ENCODE measurements at regions not wholly inside any gene's neighbourhood (a gene's known extent, or its start where the extent isn't known, plus 50 kb on each side); places are given as distances from the start of the nearest gene placed in this dataset.

DNA sequence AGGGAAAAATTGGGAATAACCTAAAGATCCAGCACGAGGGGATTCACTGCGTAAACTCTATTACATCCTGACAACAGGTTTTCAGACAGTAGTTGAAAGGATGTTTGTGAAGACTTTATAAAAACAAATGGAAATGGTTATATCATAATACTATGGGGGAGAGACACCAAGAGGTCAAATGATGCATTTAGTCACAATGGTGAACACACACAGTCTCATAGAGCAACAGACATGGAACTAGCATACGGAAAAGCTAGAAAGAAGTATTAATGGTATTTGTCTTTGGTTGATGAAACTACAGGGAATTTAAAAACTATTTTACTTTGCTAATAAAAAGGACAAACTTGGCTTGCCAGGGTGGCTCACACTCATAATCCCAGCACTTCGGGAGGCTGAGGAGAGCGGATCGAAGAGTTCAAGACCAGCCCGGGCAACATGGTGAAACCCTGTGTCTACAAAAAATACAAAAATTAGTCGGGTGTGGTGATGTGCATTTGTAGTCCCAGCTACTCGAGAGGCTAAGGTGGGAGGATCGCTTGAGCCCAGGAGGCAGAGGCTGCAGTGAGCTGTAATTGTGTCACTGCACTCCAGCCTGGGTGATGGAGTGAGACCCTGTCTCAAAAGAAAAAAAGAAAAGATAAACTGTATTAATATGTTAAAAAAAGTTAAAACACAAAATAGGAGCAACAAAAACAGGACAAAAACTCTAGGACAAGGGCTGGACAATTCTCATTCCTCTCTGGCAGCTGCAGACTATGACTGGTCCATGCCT, 94.8 kb downstream of the MYCN start:
- ATAC-seq: no peak
- H3K4me3 Mint-ChIP-seq: no peak overlapping the region
- DNase-seq: no peak

DNA sequence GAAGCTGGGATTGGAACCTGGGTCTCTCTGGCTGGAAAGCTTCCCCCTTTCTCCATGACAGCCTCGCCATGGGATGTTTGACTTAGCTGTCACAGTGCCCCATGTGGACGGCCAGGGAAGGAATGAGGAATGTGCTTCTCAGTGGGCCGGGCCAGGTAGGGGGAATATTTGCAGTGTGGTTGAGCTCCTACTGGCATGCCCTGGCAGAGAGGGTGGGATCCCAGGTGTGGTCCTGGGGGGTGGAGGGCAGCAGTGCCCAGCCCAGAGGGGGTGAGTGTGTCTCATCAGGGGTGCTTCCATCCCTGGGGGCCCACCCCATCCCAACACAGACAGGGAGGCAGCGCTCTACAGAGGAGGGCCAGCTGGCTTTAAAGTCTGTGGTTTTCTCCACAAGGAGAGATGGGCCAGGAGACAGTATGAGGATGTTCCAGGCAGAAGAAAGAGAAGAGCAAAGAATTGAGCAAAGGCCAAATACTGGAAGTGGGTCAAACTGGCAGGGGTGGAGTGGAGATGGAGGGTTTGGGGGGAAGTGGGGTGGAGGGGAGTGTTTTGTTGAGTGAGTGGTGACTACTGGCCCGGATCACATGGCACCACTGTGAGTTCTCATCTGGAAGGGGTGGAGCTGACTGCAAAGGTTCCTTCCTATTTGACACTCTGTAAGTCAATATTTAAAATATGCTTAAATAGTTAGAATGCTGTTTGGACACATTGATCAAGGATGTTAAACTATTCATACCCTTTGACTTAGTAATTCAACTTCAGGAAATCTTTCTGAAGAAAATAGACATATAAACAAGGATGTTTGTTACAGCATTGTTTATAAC, 94.0 kb downstream of the MYCN start:
- H3K27me3 Mint-ChIP-seq: peaks cover 6% of the 10 kb centered on the region
- H3K36me3 Mint-ChIP-seq (ENCODE audit: low read depth): no peaks in the 10 kb centered on the region
- H3K4me3 Mint-ChIP-seq: no peak overlapping the region
- no peak for DNase-seq
- no peak for ATAC-seq
- H3K9me3 ChIP-seq (ENCODE audit: control insufficient read depth, low read length, poor library complexity, severe bottlenecking): no peaks in the 10 kb centered on the region
- no peaks in the 10 kb centered on the region for H3K4me1 Mint-ChIP-seq
- H3K27ac Mint-ChIP-seq: no peak overlapping the region

More for the DNA sequence above, 94.8 kb downstream of the MYCN start:
- no peaks in the 10 kb centered on the region for H3K9me3 ChIP-seq (ENCODE audit: control insufficient read depth, low read length, poor library complexity, severe bottlenecking)
- Mint-ChIP-seq H3K4me1 (no peaks in the 10 kb centered on the region), H3K27ac (no peak overlapping the region), H3K27me3 (peaks cover 6% of the 10 kb centered on the region), H3K36me3 (ENCODE audit: low read depth) (no peaks in the 10 kb centered on the region)

DNA sequence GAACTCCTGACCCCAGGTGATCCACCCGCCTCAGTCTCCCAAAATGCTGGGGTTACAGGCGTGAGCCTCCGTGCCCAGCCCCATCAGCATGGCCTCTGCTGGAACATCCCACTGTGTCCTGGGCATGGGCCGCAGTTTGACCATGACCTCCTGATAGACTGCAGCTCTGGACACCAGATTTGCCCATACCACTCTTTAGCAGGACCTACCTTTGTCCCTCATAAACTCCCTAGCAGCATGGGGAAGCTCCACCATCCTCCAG, 92.6 kb downstream of the MYCN start:
- no peaks in the 10 kb centered on the region for H3K9me3 ChIP-seq (ENCODE audit: control insufficient read depth, low read length, poor library complexity, severe bottlenecking)
- no peaks in the 10 kb centered on the region for H3K36me3 Mint-ChIP-seq (ENCODE audit: low read depth)
- ATAC-seq: no peak
- H3K27ac Mint-ChIP-seq: no peak overlapping the region
- H3K27me3 Mint-ChIP-seq: peaks cover 6% of the 10 kb centered on the region
- DNase-seq: no peak
- no peak overlapping the region for H3K4me3 Mint-ChIP-seq
- H3K4me1 Mint-ChIP-seq: no peaks in the 10 kb centered on the region

DNA sequence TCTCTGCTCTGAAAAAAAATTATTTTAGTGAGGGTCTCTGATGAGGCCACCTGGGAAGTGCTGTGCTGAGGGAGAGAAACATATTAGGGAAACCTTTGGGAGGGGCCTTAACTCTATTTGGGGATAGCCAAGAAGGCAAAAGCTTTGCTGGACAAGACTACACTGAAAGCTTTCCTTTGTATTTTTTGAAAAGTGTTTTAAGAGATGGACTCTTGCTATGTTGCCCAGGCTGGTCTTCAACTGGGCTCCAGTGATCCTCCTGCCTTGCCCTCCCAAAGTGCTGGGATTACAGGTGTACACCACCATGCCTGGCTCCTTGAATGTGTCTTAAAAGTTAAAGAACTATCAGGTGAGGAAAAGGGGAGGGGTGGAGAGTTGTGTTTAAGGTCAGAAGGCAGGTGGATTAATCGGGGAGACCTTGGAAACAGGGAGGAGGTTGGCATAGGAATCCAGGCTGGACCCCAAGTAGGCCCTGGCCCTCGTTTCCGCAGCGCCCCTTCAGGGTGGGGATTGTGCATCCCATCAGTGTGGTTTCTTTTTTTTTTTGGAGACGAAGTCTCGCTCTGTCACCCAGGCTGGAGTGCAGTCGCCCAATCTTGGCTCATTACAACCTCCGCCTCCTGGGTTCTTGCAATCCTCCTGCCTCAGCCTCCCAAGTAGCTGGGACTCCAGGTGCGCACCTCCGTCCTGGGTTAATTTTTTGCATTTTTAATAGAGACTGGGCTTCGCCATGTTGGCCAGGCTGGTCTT, 92.1 kb downstream of the MYCN start:
- no peak overlapping the region for H3K4me3 Mint-ChIP-seq
- ATAC-seq: no peak
- no peaks in the 10 kb centered on the region for H3K4me1 Mint-ChIP-seq
- H3K9me3 ChIP-seq (ENCODE audit: control insufficient read depth, low read length, poor library complexity, severe bottlenecking): no peaks in the 10 kb centered on the region
- H3K27ac Mint-ChIP-seq: no peak overlapping the region
- peaks cover 6% of the 10 kb centered on the region for H3K27me3 Mint-ChIP-seq
- no peaks in the 10 kb centered on the region for H3K36me3 Mint-ChIP-seq (ENCODE audit: low read depth)
- DNase-seq: no peak

DNA sequence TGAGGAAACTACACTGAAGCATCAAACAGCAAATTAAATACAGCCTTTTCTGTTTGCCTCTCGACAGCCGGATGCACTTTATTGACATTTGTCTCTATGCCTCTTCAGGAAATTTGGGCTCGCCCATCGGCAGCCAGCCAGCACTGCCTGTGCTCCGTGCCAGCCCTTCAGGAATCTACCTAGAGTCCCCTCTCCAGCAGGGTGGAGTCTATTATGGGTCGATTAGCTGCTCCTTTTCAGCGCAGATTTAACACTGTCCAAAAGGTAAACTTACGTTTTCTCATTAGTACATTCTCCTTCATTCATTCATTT, 91.5 kb downstream of the MYCN start:
- peaks cover 6% of the 10 kb centered on the region for H3K27me3 Mint-ChIP-seq
- H3K4me3 Mint-ChIP-seq: no peak overlapping the region
- H3K9me3 ChIP-seq (ENCODE audit: control insufficient read depth, low read length, poor library complexity, severe bottlenecking): no peaks in the 10 kb centered on the region
- no peak overlapping the region for H3K27ac Mint-ChIP-seq
- H3K4me1 Mint-ChIP-seq: no peaks in the 10 kb centered on the region
- DNase-seq: no peak
- ATAC-seq: no peak
- no peaks in the 10 kb centered on the region for H3K36me3 Mint-ChIP-seq (ENCODE audit: low read depth)

DNA sequence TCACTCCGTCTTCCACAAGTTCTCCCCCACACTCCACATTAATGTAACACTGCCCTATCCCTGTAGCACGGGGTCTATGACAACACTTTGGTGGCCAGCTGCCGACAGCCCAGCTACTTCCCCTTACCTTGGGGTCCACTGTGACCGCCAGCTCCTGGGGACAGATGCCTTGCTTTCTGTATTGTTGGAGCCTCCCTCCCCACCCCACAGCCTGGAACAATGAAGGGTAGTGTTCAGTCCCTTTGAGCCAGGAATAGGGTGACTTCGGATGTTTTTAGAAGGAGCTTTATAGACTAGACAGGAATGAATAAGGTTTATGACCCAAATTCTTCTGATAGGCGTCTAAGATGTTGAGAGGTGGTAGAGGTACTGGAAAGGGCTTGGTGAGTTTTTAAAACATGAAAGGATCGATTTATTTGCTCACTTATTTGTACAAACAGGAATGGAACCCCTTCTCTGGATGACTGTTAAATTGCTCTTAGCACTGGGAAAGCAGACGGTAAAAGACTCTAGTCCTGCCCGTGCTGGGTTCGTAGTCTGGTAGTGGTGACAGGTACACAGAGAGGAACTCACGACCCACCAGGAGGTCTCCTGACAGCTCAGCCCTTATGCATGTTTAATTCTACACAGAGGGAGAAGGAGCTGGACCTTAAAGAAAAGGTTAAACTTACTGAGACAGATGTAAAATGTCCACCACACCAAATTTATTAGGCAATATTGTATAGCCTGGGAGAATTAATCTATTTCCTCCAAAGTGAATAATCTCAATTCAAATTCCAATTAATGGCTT, 90.9 kb downstream of the MYCN start:
- H3K9me3 ChIP-seq (ENCODE audit: control insufficient read depth, low read length, poor library complexity, severe bottlenecking): no peaks in the 10 kb centered on the region
- no peak for ATAC-seq
- Mint-ChIP-seq H3K27me3 (peaks cover 6% of the 10 kb centered on the region), H3K36me3 (ENCODE audit: low read depth) (no peaks in the 10 kb centered on the region), H3K4me3 (no peak overlapping the region), H3K27ac (no peak overlapping the region), H3K4me1 (no peaks in the 10 kb centered on the region)
- no peak for DNase-seq

DNA sequence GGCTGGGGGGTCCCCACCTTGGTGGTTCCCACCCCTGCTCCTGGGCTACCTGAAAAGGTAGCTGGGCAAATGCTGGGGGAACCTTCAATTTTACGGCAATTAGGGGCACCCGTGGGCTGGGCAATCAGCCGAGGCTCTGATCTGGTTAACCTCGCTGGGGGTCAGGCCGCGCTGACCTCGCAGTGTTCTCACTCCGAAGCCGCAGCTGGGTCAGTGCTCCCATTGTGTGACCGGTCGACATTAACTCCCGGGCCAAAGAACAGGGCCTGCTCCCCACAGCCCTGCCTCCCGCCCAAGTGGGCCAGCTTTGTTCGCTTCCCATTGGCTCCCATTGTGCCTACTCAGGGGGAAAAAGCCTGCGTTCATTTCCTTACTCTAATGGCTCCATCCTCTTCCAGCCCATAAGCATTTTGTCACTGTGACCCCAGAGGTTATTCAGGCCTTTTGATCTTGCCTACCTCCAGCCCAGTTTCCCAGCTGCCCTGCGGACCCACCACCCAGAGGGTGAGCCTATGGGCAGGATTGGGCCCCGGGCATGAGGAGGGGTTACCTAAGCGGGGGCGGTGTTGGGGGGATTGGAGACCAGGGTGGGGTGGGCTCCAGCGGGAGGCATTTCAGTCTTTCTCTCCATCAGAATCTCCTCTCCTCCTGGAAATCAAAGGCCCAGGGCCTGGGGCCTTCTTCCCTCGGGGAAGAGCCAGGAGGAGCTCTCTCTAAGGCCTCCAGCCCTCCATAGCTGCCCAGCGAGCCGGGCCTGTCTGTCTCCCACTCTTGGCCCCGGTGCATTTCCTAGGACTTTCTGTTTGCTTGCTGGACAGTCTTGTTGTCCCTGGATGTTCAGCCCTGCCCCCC, 90.1 kb downstream of the MYCN start:
- no peaks in the 10 kb centered on the region for H3K4me1 Mint-ChIP-seq
- H3K27ac Mint-ChIP-seq: no peak overlapping the region
- H3K27me3 Mint-ChIP-seq: peaks cover 6% of the 10 kb centered on the region
- ATAC-seq: no peak
- H3K36me3 Mint-ChIP-seq (ENCODE audit: low read depth): no peaks in the 10 kb centered on the region
- no peak for DNase-seq
- no peak overlapping the region for H3K4me3 Mint-ChIP-seq
- no peaks in the 10 kb centered on the region for H3K9me3 ChIP-seq (ENCODE audit: control insufficient read depth, low read length, poor library complexity, severe bottlenecking)

DNA sequence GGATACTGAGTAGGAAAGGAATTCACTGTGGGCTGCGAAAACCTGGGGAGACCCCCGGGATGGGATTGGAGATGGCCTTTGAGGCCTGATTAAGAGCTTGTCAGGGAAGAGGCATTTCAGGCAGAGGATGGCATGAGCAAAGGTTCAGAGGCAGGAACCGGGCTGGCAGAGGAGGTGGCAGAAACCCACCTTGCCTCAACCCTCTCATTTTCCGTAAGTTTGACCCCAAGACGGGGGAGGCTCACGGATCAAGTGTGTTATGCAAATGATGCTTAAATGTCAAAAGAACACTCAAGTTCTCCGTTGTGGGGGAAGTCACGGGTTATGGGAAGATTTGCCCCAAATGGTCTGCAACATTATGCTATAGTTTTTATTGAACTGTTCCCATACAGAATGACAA, 88.3 kb downstream of the MYCN start:
- Mint-ChIP-seq H3K27me3 (no peaks in the 10 kb centered on the region), H3K36me3 (ENCODE audit: low read depth) (no peaks in the 10 kb centered on the region), H3K4me3 (no peak overlapping the region), H3K4me1 (no peaks in the 10 kb centered on the region), H3K27ac (no peak overlapping the region)
- H3K9me3 ChIP-seq (ENCODE audit: control insufficient read depth, low read length, poor library complexity, severe bottlenecking): no peaks in the 10 kb centered on the region
- DNase-seq (no peak), ATAC-seq (no peak)

DNA sequence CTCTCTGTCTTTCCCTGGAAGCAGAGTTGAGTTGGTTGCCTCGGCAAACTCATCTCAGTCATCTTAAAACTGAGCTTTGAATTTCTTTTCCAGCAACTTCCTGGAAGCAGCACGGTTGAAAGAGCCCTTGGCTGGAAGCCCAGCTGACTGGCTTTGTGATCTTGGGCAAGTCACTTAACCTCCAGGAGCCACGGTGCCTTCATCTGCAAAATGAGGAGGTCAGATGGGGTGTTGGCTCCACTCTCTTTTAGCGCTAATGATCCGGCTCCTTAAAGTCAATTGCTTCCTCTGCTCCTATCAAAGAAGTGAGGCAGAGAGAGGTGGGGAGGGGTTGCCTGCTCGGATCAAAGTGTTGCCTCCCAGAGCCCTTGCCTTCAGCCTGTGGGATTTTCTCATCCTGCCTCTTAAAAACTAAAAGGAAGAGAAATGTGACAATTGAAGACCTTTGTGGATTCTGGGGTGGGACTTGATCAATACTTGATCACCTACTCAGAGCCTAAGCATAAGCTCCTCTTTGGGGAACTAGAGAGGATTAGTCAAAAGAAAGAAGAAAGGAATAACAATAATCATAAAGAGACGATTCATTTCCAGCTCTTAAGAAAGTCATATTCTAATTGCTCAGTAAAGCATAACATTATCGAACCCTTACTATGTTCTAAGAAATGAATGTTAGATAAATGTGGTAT, 86.6 kb downstream of the MYCN start:
- no peaks in the 10 kb centered on the region for H3K36me3 Mint-ChIP-seq (ENCODE audit: low read depth)
- DNase-seq (no peak), ATAC-seq (no peak)
- H3K4me1 Mint-ChIP-seq: no peaks in the 10 kb centered on the region
- no peak overlapping the region for H3K4me3 Mint-ChIP-seq
- no peaks in the 10 kb centered on the region for H3K27me3 Mint-ChIP-seq
- no peak overlapping the region for H3K27ac Mint-ChIP-seq
- H3K9me3 ChIP-seq (ENCODE audit: control insufficient read depth, low read length, poor library complexity, severe bottlenecking): no peaks in the 10 kb centered on the region

DNA sequence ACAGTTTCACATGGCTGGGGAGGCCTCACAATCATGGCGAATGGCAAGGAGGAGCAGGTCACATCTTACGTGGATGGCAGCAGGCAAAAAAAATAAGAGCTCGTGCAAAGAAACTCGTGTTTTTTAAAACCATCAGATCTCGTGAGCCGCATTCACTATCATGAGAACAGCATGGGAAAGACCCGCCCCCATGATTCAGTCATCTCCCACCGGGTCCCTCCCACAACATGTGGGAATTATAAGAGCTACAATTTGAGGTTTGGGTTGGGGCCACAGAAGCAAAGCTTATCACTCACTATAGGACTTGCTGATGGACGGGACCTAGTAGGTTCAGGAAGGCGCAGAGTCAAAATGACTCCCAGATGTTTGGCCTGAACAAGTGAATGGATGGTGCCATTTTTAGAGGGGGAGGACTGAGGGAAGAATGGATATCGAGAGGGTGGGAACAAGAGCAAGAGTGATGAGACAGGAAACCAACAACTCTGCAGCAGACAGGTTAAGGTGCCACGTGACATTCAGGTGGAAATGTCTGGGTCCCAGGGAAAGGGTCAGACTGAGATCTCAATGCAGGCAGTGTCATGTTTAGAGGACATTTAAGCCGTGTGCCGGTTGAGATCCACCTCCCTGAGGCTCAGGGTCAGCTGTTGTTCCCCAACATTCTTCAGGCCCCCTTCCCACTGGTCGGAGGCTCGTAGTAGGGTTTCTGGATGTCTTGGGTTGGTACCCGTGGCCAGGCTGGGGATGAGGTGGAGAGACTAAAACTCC, 85.7 kb downstream of the MYCN start:
- Mint-ChIP-seq H3K4me3 (no peak overlapping the region), H3K27me3 (no peaks in the 10 kb centered on the region), H3K27ac (no peak overlapping the region), H3K36me3 (ENCODE audit: low read depth) (no peaks in the 10 kb centered on the region), H3K4me1 (no peaks in the 10 kb centered on the region)
- no peak for DNase-seq
- H3K9me3 ChIP-seq (ENCODE audit: control insufficient read depth, low read length, poor library complexity, severe bottlenecking): no peaks in the 10 kb centered on the region
- no peak for ATAC-seq

DNA sequence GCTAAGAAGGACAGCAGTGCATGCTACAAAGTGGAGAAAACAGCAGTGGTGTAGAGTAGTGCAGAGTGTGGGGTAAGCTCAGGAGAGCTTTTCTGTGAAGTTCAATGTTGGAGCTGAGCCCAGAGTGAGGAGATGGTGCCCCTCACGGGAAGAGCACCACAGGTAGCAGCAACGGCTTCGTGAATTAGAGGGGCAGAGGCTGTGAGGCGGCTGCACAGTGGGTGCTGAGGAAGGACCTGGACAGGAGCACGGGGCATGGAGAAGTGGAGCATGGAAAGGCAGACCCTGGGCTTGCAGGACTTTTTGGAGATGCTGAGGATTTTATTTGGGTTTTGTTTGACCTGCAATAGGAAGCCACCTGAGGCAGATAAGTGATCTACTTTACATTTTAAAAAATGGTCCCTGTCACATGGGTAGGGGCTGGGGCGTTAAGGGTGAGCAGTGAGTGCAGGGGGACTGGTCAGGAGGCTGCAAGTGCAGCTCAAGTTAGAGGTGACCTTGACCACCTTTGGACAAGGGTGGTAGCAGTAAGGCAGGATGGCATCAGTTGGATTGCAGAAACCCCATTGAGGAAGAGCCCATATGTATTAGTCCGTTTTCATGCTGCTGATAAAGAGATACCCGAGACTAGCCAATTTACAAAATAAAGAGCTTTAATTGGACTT, 85.0 kb downstream of the MYCN start:
- Mint-ChIP-seq H3K36me3 (ENCODE audit: low read depth) (no peaks in the 10 kb centered on the region), H3K4me1 (no peaks in the 10 kb centered on the region), H3K27me3 (no peaks in the 10 kb centered on the region), H3K4me3 (no peak overlapping the region), H3K27ac (no peak overlapping the region)
- no peaks in the 10 kb centered on the region for H3K9me3 ChIP-seq (ENCODE audit: control insufficient read depth, low read length, poor library complexity, severe bottlenecking)
- no peak for DNase-seq
- no peak for ATAC-seq

Data from T-helper 17 cell (primary cell).